ENCODE measurements at regions not wholly inside any gene's neighbourhood (a gene's known extent, or its start where the extent isn't known, plus 50 kb on each side); places are given as distances from the start of the nearest gene placed in this dataset.

DNA sequence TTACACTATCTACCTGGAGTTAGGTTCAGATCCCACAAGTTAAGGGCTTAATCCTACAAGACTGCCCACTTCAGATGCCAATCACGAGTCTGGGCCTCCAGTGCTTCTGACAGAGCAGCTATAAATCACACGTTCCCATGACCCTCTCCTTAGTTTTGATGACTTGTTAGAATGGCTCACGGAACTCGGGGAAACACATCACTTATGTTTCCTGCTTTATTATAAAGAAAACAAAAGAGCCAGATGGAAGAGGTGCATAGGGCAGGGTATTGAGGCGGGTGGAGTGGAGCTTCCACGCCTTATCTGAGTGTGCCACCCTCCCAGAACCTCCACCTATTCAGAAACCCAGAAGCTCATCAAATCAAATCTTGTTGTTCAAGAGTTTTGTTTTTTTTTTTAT lies 170.8 kb downstream of the MOBP start:
- TF ChIP-seq, protein P1, sequence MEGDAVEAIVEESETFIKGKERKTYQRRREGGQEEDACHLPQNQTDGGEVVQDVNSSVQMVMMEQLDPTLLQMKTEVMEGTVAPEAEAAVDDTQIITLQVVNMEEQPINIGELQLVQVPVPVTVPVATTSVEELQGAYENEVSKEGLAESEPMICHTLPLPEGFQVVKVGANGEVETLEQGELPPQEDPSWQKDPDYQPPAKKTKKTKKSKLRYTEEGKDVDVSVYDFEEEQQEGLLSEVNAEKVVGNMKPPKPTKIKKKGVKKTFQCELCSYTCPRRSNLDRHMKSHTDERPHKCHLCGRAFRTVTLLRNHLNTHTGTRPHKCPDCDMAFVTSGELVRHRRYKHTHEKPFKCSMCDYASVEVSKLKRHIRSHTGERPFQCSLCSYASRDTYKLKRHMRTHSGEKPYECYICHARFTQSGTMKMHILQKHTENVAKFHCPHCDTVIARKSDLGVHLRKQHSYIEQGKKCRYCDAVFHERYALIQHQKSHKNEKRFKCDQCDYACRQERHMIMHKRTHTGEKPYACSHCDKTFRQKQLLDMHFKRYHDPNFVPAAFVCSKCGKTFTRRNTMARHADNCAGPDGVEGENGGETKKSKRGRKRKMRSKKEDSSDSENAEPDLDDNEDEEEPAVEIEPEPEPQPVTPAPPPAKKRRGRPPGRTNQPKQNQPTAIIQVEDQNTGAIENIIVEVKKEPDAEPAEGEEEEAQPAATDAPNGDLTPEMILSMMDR (conservative IDR thresholded peaks at IDR 0.05; ENCODE audit: low read depth, low read length), result no peak
- TF ChIP-seq CEBPB (IDR thresholded peaks at IDR 0.05; ENCODE audit: low read depth, low read length), result no peak
- no peak for TF ChIP-seq RAD21 (IDR thresholded peaks at IDR 0.05; ENCODE audit: low read length)
- TF ChIP-seq MAZ (IDR thresholded peaks at IDR 0.05; ENCODE audit: borderline replicate concordance, low read depth, low read length), result no peak
- no peak for TF ChIP-seq RFX5 (IDR thresholded peaks at IDR 0.05; ENCODE audit: low read depth, low read length)
- TF ChIP-seq, protein P2, sequence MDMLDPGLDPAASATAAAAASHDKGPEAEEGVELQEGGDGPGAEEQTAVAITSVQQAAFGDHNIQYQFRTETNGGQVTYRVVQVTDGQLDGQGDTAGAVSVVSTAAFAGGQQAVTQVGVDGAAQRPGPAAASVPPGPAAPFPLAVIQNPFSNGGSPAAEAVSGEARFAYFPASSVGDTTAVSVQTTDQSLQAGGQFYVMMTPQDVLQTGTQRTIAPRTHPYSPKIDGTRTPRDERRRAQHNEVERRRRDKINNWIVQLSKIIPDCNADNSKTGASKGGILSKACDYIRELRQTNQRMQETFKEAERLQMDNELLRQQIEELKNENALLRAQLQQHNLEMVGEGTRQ (IDR thresholded peaks at IDR 0.05; ENCODE audit: low read depth, low read length), result no peak
- no peak for TF ChIP-seq POLR2A (IDR thresholded peaks at IDR 0.05; ENCODE audit: low read depth, low read length)
- no peak for TF ChIP-seq MXI1 (IDR thresholded peaks at IDR 0.05; ENCODE audit: borderline replicate concordance, low read depth, low read length)

All from IMR-90 (cell line).